ENCODE measurements at regions not wholly inside any gene's neighbourhood (a gene's known extent, or its start where the extent isn't known, plus 50 kb on each side); places are given as distances from the start of the nearest gene placed in this dataset.
"Not testable (repeated sequence)": the region's sequence is repeated elsewhere in the genome, so short reads cannot be mapped to it uniquely, and the experiment has no call there.

- peak in 1 of 42 donors; percentile 8 for DNase-seq
- intact Hi-C loops (cut with DNase I) = no loop called here
Measured at GRCh38 chr14:44453433-44454171, 53.5 kb downstream of the FSCB start.

DNA sequence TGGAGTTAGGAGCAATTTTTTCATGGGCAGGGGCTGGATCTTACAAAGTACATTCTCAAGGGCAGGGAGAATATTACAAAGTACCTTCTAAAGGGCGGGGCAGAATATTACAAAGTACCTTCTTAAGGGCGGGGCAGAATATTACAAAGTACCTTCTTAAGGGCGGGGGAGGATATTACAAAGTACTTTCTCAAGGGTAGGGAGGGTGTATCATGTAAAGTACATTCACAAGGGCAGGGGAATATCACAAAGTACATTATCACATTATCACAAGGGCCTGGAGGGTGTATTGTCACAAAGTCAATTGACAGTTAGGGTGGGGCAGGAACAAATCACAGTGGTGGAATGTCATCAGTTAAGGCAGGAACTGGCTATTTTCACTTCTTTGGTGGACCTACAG, 56.9 kb downstream of the FSCB start:
- DNase-seq; intact Hi-C loops (cut with DNase I): not testable (repeated sequence)

- DNase-seq = no peak
- intact Hi-C loops (cut with DNase I) = no loop called here
Measured at GRCh38 chr14:44449680-44450079, 57.4 kb downstream of the FSCB start.

GRCh38 chr14:44448951-44449358, 58.1 kb downstream of the FSCB start:
- no peak for DNase-seq
- intact Hi-C loops (cut with DNase I) = no loop called here

GRCh38 chr14:44446965-44447364, 60.1 kb downstream of the FSCB start:
- DNase-seq = no peak
- intact Hi-C loops (cut with DNase I) = no loop called here

DNA sequence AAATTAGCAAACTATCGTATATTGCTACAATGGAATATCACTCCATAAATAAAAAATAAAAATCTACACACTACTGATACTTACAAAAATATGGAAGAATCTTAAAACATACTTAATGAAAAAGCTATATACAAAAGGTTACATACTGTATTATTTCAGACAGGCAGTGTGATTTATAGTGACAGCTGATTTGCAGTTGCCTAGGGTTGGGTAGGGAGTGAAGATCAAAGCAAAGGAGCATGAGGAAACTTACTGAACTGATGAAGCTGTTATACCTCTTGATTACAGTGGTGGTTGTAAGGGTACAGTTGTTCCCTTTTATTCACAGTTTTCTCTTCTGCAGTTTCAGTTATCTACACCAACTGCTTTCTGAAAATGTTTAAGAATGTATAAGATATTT, 62.6 kb downstream of the FSCB start:
- DNase-seq = no peak
- intact Hi-C loops (cut with DNase I) = no loop called here

GRCh38 chr14:44438936-44439335, 68.1 kb downstream of the FSCB start:
- intact Hi-C loops (cut with DNase I) = no loop called here
- no peak for DNase-seq

DNA sequence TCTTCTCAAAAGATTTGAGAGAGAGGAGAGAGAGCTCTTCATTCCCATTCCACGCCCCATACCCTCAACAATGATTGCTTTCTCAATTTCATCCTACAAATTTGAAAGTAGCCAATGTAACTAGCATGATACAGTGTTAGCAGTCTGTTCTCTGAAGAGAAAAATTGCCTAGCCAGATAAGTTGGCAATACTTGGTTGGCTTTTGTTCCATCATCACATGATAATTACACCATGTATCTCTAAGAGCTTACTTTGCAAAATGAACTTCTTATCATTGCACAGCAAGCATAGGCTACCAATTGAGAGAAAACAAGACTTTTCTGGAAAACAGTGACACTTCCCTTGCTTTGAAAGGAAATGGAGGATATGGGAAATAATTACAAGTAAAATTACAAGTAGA, 68.9 kb downstream of the FSCB start:
- intact Hi-C loops (cut with DNase I) = no loop called here
- no peak for DNase-seq

DNA sequence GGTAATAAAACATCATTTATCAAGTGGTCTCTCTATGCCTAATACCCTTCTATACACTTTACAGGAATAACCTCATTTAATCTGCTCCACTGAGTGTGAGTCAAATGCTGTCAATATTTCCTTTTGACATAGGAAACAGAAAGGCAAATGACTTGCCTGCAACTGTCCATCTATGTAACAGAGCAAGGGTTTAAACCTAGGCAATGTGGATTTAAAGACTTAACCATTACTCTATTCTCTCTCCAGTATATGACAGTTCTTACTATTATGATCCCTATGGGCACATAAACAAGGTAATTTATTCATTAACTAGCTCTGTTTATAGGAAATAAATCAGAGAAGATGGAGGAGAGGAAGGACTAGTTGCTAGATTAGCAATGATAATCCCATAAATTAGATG, 70.6 kb downstream of the FSCB start:
- intact Hi-C loops (cut with DNase I) = no loop called here
- DNase-seq = no peak

DNA sequence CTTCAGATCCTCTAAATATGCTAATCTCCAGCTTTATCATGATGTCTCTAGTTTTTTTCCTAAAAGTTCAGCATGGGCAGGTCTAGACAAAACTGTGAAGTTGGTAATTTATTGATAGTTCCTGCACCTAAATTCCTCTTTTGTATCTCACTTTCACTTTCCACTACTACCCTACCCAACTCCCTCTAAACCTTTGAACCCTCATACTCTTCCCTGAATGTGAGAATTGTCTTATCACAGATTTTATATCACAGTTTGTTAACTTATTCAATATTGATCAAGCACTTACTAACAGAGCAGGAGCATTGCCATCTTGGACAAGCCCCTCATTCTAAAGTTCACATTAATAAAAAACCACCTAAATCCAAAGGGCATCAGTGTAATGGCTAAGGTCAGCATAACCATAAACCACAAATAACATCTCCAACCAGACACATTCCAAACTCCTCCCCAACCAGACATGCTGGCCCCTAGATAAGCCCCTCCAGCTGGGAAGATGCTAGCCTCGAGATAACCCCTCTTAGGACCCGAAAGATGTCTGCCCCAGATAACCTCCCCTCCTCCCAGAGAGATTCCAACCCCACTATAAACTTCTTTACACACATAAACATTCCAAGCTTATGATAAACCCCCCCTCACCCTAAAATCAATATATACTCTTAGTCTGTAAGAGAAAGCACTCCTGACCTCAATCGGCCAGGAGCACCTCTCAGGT, 78.7 kb downstream of the FSCB start:
- intact Hi-C loops (cut with DNase I) = no loop called here
- no peak for DNase-seq

- DNase-seq = no peak
- intact Hi-C loops (cut with DNase I) = no loop called here
Measured at GRCh38 chr14:44422699-44423098, 84.4 kb downstream of the FSCB start.

GRCh38 chr14:44420226-44420625, 86.9 kb downstream of the FSCB start:
- intact Hi-C loops (cut with DNase I) = no loop called here
- DNase-seq = no peak

- no peak for DNase-seq
- intact Hi-C loops (cut with DNase I) = no loop called here
Measured at GRCh38 chr14:44418856-44419255, 88.2 kb downstream of the FSCB start.

DNA sequence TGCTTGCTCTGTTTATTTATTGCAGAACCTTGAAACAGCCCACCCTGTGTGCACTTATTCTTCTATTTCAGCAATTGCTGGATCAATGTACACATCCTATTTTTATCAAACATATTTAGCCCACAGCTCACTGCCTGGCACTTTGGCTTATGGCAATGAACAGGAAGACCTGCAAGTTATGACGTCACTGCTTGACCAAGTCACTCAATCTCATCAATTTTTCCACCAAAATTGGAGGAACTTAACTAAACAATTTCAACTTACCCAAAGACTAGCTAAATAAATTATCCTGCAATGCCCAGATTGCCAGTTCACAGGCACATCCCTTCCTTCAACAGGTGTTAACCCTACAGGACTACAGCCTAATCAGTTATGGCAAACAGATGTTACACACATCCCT, 89.3 kb downstream of the FSCB start:
- DNase-seq = no peak
- intact Hi-C loops (cut with DNase I) = no loop called here

- intact Hi-C loops (cut with DNase I) = no loop called here
- no peak for DNase-seq
Measured at GRCh38 chr14:44414646-44415045, 92.4 kb downstream of the FSCB start.

GRCh38 chr14:44412858-44413569, 94.1 kb downstream of the FSCB start:
- intact Hi-C loops (cut with DNase I) = no loop called here
- no peak for DNase-seq

GRCh38 chr14:44405011-44405486, 102.0 kb downstream of the FSCB start:
- no peak for DNase-seq
- intact Hi-C loops (cut with DNase I) = no loop called here

- intact Hi-C loops (cut with DNase I) = no loop called here
- no peak for DNase-seq
Measured at GRCh38 chr14:44404599-44404998, 102.5 kb downstream of the FSCB start.

- intact Hi-C loops (cut with DNase I) = no loop called here
- DNase-seq = no peak
Measured at GRCh38 chr14:44404036-44404435, 103.0 kb downstream of the FSCB start.

DNA sequence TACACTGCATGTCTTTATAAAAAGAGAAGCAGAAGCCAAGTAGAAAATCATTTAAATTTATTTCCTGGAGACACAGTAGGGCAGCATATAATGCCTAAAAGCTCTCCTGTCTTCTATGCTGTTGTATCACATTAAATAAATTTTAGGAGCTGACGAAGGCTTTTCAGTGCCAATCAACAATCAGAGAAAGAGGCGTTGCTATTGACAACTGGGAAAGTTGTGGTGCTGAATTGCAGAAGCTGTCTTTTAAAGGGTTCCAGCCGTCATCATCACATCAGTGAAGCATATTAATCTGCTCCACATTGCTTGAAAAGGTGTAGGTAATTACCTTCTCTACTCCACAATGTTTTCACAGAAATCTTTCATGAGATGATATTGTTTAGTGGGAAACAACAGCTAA, 103.9 kb downstream of the FSCB start:
- intact Hi-C loops (cut with DNase I) = no loop called here
- no peak for DNase-seq

Data from head of caudate nucleus (tissue), 42 donors.